ENCODE measurements at regions not wholly inside any gene's neighbourhood (a gene's known extent, or its start where the extent isn't known, plus 50 kb on each side); places are given as distances from the start of the nearest gene placed in this dataset.
"Not testable (repeated sequence)": the region's sequence is repeated elsewhere in the genome, so short reads cannot be mapped to it uniquely, and the experiment has no call there.

GRCh38 chr12:112705037-112705632 is 86.4 kb upstream of the RPH3A start:
- no peak overlapping the region for H3K4me3 ChIP-seq (ENCODE audit: low read depth, low read length)

DNA sequence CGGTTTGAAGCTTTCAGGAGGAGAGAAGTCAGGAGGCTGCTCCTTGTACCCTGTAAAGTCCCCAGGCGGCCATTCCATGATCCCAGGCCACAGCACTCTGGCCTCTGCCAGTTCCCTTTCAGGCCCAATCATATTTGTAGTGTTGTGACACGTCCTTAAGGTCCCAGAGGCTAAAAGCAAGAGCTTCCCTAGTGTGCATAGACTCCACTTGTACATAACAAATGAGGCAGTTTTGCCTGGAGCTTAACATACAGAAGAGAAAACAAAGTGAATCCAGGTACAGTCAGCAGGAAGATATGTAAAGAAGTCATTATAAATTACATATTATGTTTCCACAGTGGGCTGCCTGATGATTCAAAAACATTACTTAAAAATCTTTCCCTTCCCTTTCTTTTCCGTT is 81.1 kb upstream of the RPH3A start:
- no peak overlapping the region for H3K4me3 ChIP-seq (ENCODE audit: low read depth, low read length)

DNA sequence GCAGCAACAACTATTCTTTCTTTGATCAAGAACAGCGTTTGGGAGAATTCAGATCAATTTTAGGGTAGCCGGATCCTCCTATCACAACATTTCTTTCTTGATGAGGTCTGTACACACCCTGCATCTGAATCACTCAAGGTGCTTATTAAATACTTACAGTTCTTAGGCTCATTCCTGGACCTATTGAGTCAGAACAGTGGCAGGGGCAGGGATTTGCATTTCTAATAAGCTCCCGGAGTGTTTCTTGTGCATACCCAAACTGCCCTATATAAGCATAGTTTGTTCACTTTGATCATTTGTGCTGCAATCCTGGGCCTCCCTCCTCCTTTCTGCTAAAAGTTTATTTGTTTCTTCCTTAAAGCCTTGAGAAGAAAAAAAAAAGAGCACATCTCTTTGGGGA is 80.5 kb upstream of the RPH3A start:
- H3K4me3 ChIP-seq (ENCODE audit: low read depth, low read length): no peak overlapping the region

DNA sequence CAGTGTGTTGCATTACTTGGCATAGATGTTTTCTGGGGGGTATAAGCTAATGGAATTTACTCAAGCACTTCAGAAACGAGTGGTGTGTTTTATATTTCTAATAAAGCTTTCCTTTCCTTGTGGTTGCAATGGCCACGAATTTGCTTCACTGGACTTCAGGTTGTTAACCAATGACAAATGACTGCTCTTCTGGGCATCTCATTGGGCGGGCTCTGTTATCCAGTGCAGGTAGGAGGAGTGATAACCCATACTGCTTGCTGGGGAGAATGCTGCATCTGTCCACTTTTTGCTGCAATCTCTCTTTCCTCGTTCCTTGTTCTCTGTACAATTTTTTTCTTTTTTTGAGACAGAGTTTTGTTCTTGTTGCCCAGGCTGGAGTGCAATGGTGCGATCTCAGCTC is 80.0 kb upstream of the RPH3A start:
- no peak overlapping the region for H3K4me3 ChIP-seq (ENCODE audit: low read depth, low read length)

- not testable (repeated sequence) for H3K4me3 ChIP-seq (ENCODE audit: low read depth, low read length)
Observed at GRCh38 chr12:112712751-112713150, 78.8 kb upstream of the RPH3A start.

GRCh38 chr12:112713471-112713870 is 78.1 kb upstream of the RPH3A start:
- no peak overlapping the region for H3K4me3 ChIP-seq (ENCODE audit: low read depth, low read length)

GRCh38 chr12:112714166-112714710 is 77.3 kb upstream of the RPH3A start:
- no peak overlapping the region for H3K4me3 ChIP-seq (ENCODE audit: low read depth, low read length)

- no peak overlapping the region for H3K4me3 ChIP-seq (ENCODE audit: low read depth, low read length)
Observed at GRCh38 chr12:112716099-112717093, 75.2 kb upstream of the RPH3A start.

DNA sequence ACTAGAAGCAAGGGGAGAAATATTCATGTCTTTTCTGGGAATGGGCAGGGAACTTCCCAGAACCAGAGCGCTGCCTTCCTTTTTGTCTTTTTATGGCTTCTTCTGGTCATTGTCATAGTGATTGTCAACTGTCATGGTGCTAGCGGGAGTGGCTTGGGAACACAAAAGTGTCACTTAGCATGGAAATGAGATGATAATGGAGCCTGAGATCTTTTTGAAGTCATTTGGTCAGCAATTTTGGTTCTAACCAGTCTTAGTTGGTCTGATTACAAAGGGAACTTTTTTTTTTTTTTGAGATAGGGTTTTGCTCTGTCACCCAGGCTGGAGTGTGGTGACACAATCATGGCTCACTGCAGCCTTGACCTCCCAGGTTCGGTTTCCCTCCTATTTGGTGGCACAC is 62.7 kb upstream of the RPH3A start:
- no peak overlapping the region for H3K4me3 ChIP-seq (ENCODE audit: low read depth, low read length)

DNA sequence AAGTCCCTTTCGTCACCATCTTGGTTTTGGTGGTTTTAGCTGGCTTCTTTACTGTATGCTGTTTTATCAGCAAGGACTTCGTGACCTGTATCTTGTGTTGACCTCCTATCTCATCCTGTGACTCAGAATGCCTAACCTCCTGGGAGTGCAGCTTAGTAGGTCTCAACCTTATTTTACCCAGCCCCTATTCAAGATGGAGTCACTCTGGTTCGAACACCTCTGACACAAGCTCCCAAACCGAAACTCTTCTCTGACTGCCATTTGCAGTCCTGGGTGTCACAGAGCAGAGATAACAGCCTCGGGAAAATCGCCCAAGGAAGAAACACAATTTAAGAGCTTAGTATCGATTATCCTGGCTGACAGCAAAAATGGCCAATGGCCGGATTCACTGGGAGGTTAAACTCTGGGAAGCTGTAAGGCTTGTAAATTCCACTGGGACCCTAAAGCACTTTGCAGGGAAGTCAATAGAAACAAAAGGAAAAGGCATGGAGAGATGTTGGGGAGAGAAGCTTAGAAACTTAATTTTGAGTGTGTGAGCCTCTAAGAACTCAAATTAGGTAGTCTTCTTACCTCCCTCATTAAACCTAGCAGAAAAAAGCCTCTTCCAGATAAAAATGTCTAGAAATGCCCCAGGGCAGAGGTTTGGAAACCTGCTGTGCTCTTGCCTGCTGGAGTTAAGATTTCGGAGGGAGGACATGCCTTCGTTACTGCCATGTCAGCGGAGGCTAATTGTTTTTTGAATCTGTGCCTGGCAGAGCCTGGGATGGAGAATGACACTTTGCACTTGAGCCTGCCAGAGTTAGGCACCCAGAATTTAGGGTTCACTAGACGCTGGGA is 56.5 kb upstream of the RPH3A start:
- H3K4me3 ChIP-seq (ENCODE audit: low read depth, low read length): no peak overlapping the region

GRCh38 chr12:112738531-112738930 is 53.0 kb upstream of the RPH3A start:
- H3K4me3 ChIP-seq (ENCODE audit: low read depth, low read length): no peak overlapping the region

- H3K4me3 ChIP-seq (ENCODE audit: low read depth, low read length): no peak overlapping the region
Observed at GRCh38 chr12:112740387-112740934, 51.1 kb upstream of the RPH3A start.

DNA sequence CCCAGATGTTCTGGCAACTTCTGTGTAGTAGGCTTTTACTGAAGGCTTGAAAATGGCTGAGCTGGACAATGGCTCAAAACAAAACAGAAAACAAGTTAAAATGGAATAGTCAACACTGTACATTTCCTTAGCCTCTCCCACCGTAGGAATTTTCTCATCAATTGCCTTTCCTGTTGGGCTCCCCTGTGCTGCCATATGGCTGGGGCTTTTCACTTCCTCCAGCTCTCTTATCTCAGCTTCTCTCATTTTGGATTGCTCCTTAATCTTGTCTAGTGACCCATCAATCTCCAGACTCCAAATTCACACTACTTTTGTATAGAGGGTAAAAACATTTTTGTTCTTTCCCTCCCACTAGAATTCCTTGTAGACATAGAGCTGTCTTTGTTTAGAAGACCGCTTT is 50.4 kb upstream of the RPH3A start:
- no peak overlapping the region for H3K4me3 ChIP-seq (ENCODE audit: low read depth, low read length)
